Left renal cortex interstitium (tissue), 4 donors: ENCODE measurements at regions not wholly inside any gene's neighbourhood (a gene's known extent, or its start where the extent isn't known, plus 50 kb on each side); places are given as distances from the start of the nearest gene placed in this dataset.

Source experiments
- DNase-seq, 4 donors: peaks; one replicate each; pipeline ENCODE4 v3.0.0-alpha.2; 2013; ENCODE audit warnings: low read depth in 4 of 4, low spot score in 2 of 4, missing footprints in 1 of 4

DNA sequence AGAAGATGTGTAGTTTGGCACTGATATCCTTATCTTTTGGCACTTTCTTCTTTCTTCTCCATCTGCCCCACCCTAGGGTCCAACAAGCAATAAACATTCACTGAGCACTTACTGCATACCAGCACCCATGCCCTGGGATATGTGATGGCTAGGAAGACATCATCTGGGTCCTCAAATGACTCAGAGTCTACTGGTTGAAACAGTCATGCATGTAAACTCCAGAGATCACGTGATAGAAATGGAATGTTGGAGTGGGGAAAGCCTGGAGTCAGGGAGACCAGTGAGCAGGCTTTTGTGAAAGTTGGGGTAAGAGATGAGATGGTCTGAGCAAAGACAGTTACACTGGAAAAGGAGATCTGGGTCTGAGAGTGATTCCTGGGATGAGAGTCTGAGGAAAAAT is 724.9 kb upstream of the TENM4 start:
- no peak for DNase-seq

- no peak for DNase-seq
Observed at GRCh38 chr11:80163441-80163840, 722.6 kb upstream of the TENM4 start.

DNA sequence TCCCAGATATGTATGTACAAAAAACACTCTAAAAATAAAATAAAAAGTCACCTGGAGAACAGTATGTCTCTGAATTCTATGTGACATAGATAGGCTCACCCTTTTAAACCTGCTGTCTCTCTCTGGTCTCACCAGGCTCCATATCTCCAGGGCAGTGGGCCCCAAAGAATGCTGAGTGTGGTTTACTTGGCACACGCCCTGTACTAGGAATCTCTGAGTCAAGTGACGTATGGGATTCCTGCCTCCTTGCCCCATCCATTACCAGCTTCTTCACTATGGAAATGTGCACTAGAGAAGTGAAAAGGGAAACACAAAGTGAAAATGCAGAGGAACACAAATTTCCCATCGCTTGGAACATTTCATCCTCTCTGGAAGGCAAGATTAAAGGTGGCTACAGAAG is 722.2 kb upstream of the TENM4 start:
- DNase-seq = no peak

GRCh38 chr11:80162387-80162786 is 721.6 kb upstream of the TENM4 start:
- DNase-seq = no peak

GRCh38 chr11:80157447-80157846 is 716.6 kb upstream of the TENM4 start:
- no peak for DNase-seq

- no peak for DNase-seq
Observed at GRCh38 chr11:80156062-80156461, 715.2 kb upstream of the TENM4 start.

GRCh38 chr11:80155412-80156017 is 714.7 kb upstream of the TENM4 start:
- DNase-seq = no peak

GRCh38 chr11:80146232-80146631 is 705.4 kb upstream of the TENM4 start:
- no peak for DNase-seq

DNA sequence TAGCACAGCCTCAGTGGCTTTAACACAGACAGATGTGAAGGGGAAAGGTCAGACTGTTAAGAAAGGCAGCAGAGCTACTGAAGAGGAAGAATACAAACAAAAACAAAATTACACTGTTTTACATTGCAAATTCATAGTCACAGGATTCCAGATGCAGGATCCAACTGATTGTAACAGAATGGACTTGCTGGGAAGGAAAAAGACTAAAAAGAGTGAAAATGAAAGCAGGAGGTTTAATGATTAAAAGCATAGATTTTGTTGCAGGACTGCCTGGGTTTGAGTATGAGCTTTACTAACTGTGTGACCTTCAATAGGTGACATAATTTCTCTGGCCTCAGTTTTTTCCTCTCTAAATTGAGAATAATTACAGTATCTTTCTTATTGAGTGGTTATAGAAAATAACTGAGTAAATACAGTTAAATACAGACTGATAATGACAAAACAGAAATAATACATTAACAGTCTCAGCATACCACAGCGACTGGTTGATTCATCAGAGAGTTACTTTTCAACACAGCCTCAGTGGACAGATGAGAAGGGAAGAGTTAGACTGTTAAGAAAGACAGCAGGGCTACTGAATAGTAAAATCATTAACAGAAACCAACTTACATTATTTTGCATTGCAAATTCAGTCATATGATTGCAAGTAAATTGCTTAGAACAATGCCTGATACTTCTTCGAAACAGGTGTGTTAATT is 704.2 kb upstream of the TENM4 start:
- DNase-seq = peak in 1 of 4 donors; percentile 11

DNA sequence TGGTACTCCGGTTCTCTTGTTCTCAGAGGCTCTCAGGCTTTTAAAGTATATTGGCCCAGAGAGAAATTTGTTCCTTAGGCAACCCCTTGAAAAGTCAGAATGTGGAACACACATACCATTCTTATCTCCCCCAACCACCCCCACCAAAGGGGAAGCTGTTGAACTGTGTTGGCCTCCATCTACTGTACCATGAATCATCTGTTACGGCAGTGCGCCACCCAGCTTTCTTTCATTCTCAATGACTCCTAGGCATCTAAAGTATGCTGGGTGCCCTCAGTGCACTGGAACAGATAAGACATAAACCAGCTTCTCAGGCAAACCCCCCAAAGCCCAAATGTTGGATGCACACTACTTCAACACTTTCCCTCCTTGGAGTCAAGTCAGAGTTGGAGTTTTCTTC is 696.2 kb upstream of the TENM4 start:
- no peak for DNase-seq

DNA sequence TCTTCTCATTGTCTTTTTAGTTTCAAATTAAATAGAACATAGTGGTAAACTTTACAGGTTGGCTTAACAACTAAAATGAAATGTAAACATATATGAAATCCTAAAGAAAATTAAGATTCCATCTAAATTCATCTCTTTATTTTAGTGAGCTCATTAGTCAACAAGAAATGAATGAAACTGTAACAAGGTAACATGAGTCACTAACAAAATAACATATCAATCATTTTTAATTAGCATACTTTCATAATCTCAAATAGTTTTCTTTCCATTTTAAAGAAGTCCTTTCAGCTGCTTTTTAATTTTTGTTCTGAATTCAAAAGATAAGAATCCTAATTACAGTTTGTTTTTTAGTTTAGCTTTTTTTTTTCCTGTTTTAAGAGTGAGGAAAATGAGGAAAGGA is 688.6 kb upstream of the TENM4 start:
- no peak for DNase-seq

DNA sequence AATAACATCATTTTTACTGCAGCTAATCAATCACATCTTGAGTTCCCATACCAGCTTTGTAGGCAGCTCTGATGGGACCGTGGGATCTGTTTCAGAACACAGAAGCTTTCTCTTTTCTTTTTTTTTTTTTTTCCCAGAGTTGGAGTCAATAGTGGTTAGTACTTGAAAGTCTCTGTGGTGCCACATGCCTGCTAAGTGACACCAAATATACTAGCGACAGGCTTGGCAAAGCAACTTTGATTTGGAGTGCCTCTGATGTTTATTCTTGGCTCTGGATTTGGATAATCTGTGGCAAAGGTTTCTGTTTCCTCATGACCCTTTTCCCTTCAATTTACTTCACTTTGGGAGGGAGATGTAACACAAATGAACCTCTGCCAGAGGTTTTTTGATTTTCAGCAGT is 681.4 kb upstream of the TENM4 start:
- DNase-seq = no peak

DNA sequence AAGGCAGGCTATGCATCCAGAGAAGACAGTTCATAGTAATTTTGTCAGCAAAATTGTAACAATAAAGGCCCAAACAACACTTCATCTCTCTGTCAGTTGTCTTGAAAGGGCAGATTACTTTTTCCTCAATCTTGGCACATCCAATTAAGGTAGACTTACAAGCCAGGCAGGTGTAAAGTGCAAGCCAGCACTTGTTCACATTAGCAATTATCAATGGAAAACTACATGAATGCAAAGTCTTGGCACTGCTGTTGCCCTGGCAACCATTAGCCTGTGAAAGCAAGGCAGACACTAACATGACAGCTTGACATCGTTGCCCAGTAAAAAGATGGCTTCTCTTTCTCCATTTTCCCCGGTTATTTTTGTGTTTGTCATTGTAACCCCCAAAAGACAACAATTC is 677.2 kb upstream of the TENM4 start:
- DNase-seq = no peak

DNA sequence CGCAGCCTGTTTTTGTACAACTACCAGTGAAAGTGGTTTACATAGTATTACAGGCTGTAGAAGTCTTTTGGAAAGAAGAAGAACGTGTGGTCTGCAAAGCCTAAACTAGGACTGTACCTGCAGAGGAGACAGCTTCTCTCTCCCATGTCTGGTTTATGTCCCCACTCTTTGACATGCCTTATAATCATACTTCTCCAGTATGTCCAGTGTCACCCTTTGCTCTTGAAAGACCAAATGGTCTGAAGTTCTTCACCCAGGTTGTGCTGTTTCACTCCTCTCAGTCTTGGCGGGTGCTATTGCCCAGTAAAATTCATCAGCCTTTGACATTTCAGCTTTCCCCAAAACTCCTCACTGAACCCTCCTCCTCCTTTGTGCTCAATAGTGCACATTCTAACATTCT is 676.0 kb upstream of the TENM4 start:
- DNase-seq = no peak

DNA sequence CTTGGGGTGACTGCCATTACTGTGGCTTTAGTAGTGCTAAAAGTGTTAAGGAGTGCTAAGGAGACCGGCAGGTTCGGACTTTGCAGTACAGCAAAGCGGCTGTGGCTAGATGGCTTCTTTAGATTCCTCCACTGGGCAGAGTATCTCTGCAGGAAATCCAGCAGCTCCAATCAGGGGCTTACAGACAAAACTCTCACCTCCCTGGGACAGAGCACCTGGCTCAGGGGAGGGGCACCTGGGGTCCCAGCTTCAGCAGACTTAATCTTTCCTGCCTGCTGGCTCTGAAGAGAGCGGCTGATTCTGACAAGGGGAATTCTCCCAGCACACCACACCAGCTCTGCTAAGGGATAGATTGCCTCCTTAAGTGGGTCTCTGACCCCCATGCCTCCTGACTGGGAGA is 668.8 kb upstream of the TENM4 start:
- DNase-seq = no peak

DNA sequence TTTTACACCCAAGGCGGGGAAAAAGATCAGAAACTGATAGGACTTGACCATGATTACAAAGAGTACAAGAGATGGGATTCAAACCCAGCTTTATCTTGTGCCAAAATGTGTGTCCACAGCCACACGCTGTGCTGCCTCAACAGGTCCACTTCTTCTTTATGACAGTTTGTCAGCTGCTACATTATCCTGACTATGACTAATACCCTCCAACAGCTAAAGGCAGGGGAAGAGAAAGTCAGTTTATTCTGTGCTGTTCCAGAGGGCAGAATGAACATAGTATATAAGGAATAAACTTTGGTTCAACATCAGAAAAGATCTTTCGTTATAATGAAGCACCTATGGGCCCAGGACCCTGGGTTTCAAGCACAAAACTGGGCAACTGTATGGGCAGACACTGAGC is 668.2 kb upstream of the TENM4 start:
- no peak for DNase-seq

GRCh38 chr11:80107415-80107814 is 666.6 kb upstream of the TENM4 start:
- DNase-seq = no peak

- no peak for DNase-seq
Observed at GRCh38 chr11:80104191-80104590, 663.4 kb upstream of the TENM4 start.

GRCh38 chr11:80103142-80103859 is 662.5 kb upstream of the TENM4 start:
- no peak for DNase-seq

GRCh38 chr11:80097146-80097545 is 656.3 kb upstream of the TENM4 start:
- no peak for DNase-seq

DNA sequence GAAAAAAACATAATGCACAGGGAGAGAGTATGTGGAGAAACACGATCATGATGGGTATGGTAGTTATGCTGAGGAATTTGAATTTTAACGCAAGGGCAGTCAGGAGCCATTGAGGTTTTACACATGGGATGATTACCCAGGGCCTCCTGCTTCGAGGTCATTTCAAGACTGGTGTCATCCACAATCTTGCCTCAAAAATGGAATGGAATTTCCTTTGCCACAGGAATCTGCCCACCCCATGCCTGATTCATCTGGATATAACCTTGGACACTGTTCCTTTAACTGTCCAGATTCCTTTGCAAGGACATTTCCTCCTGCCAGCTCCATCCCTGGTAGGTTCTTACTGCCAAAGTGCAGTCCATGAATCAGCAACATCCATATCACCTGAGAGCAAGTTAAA is 655.9 kb upstream of the TENM4 start:
- no peak for DNase-seq

GRCh38 chr11:80086496-80087055 is 645.7 kb upstream of the TENM4 start:
- DNase-seq = no peak
